GM18870 (cell line): ENCODE measurements at regions not wholly inside any gene's neighbourhood (a gene's known extent, or its start where the extent isn't known, plus 50 kb on each side); places are given as distances from the start of the nearest gene placed in this dataset.

ENCODE experiments used
- ATAC-seq: cut with Tn5 transposase; IDR thresholded peaks from one replicate; pipeline ENCODE4 v1.9.1; 2021; ENCODE audit warnings: moderate library complexity; ENCODE audit not compliant: unreplicated experiment

DNA sequence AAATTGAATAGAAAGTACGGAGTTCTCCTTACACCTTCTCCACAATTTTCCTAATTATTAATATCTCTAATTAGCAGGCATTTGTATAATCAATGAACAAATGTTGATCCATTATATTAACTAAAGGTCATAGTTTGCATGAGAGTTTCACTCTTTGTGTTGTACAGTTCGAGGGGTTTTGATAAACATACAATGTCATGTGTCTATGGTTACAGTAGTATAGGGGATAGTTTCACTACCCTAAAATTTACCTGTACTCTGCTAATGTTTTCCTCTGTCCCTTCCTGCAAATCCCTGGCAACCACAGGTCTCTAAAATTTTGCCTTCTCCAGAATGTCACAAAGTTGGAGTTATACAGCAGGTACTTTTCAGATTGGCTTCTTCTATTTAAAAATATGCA lies 1199.8 kb upstream of the GJE1 start:
- no peak for ATAC-seq

- ATAC-seq: no peak
These were observed 1201.1 kb upstream of the GJE1 start for GRCh38 chr6:140931581-140931980.

DNA sequence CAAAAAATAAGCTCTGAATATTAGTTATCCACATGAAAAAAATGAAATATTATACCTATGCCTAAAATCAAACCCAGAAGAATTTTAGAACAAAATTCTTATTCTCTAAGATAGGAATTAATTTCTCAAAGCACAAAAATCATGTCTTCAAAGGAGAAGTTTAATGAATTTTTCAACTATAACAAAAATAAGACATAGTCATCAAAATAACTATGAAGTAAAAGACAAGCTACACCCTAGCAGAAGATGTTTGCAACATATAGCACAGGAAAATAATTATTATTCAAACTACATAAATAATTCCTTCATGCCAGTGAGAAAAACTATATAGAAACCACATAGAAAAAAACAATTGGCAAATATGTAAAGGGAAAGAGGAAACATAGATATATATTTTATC lies 1203.6 kb upstream of the GJE1 start:
- ATAC-seq: no peak

GRCh38 chr6:140923048-140923447 lies 1209.7 kb upstream of the GJE1 start:
- ATAC-seq: no peak

DNA sequence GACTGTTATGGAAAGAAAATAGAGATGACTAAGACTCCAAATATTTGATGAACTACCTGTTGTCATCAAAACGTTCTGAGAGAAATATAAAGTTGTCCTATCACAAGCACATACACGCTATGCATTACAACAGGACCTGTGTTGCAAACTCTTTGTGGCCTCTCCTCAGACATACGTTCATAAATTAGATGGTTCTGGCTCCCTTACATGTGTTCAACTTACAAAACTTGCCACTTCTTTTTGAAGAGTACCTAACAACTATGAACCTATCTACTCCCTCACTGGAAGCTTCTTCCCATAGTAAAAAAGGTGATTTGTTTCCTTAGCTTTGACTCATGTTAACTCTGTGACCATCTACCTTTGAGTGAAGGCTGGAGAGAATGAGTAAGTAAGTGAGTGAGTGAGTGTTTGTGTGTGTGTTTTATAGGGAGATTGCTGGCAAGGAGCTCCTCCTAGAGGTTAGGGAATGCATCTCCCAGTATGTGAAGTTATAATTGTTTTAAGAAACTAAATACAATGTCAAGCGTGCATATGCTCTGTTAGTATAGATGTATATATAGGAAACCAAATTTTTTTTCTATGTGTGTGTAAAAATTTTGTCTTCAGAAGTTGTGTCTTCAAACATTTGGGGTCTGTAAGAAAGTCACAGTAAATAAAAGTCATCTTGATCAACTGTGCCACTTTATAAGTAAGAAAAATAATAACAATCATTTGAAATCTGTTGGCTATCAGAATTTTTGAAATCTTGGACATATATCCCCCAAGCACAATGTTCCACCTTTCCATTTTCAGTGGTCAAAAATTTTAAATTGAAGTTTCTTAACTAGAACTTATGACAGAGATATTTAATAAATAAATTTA lies 1211.1 kb upstream of the GJE1 start:
- ATAC-seq: peak; percentile 70

GRCh38 chr6:140917911-140918310 lies 1214.8 kb upstream of the GJE1 start:
- ATAC-seq: no peak

DNA sequence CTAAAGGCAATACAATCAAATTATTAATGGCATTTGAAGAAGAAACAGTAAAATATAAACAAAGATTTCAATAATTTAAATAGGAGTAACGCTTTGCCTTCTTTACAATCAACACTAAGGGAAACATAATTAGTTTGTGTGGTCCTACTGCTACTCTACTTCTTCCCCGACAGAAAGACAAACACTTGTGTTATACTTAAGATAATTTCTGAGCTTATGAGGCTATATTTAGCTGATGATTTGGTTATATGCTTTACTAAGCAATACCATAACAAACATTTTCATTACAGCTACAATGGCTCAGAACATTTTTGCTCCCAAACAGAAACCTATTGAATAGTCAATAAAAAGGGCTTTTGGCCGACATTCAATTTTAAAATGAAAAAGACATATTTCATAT lies 1217.2 kb upstream of the GJE1 start:
- no peak for ATAC-seq

DNA sequence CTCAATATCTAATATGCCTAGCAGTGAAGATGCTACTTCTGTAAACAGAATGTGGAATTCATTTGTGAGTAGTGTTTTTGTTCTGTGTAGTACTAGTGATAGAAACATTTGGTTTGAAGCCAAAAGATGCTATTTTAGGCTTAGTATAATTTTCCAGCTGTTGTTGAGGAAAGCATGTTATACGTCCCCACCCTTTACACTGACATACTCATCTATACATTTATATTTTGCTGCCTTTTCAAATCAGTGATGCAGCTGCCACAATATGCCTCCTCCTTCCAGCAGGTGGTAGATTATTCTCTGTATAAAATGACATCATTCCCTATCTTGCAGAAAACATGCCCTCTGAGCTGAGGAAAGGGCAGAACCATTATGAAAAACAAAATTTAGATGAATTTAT lies 1217.6 kb upstream of the GJE1 start:
- ATAC-seq: no peak

GRCh38 chr6:140912686-140913085 lies 1220.0 kb upstream of the GJE1 start:
- no peak for ATAC-seq

DNA sequence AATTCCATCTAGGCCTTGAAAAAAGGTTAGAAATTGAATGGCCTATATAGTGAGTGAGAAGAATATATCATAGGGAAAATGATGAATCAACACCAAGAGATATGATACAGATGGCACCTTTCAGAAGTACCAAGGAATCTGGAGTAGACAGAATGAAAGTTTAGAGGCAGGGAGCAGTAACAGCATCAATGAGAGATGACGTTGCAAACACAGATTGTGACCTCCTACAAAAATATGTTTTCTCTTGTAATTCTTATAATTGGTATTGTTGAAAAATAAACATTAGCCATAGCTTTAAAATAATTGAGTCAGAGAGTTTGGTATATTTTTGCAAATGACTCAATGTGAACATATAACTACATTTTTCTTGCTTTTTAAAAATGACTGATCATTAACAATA lies 1223.1 kb upstream of the GJE1 start:
- ATAC-seq: no peak

DNA sequence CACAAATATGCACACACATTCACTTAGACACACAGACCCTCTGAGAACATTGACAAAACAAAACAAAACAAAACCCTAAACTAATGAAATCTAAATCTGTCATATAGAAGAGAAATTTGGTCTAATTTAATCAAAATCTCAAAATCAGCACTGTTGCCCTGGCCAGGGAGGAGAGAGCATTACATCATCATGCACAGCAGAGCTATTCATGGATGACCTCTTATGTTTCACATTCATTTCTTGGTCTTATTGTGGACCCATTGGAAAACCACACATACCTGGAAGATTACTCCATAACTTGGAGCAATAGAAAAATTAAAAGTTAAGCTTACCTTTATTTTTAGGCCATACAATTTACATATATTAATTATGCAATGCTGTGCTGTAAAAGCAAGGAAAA lies 1223.6 kb upstream of the GJE1 start:
- no peak for ATAC-seq

GRCh38 chr6:140908505-140908904 lies 1224.2 kb upstream of the GJE1 start:
- ATAC-seq: no peak

GRCh38 chr6:140907235-140907634 lies 1225.5 kb upstream of the GJE1 start:
- ATAC-seq: no peak

DNA sequence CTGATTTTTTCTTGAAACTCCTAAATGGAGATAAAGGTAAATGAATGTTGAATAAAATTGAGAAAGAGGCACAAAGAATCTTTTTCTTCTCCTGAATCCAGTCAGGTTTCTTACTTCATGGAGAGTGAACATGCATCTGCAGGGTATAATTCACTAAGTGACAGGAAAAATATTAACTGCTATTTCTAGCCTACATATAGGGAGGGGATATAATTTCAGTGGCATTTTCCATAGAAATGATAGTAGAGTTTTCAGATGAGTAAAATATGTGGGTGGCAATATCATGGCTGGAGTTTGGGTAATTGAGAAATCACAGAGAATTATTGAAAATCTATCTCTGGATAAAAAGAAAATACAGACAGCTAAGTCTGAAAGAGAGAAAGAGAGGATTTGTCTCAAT lies 1227.0 kb upstream of the GJE1 start:
- ATAC-seq: no peak

DNA sequence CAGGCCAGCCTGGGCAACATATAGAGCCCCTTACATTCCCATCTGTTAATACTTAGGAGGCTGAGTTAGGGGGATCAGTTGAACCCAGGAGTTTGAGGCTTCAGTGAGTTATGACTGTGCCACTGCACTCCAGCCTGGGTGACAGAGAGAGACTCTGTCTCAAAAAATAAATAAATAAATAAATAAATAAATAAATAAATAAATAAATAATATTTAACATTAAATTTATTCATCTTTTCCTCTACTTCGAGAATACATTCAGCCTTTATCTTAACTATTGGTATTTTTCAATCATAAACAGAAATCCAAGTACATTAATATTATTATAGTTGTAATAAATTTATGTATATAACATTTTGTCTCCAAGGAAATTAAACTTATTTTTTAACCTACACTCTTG lies 1227.7 kb upstream of the GJE1 start:
- no peak for ATAC-seq

DNA sequence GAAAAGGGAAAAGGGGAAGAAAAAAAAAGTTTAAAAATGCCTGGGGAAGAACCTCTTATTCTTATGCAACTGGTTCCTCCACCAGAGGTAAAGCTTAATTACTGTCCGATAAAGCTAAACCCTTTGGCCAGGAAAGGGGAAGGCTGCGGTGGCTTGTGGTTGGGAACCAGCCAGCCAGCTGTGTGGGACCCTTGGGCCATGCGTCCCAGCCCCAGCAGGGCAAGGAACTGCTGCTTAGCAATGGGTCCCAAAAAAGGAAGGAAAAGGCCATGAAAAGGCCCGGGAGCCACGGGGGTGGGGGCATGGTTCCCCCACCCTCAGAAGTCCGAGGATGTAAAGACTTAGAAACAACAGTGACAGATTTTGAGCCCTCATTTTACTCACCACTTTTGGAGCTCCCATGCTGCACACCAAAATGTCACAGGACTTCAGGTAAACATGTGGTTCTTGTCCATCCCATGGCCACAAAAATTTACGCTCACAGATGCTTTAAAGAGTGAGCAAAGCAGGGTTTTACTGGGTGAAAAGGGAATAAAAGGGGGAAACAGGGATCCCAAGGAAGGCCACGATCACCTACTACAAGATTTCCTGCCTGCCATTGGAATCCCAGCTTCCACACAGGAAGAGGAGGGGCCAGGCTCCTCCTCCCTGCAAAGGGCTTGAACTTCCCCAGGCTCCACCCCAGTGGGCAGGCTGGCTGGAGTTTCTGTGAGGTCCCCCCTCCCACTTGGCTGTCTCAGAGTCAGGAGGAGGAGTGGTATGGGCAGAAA lies 1234.7 kb upstream of the GJE1 start:
- ATAC-seq: no peak

- ATAC-seq: no peak
These were observed 1235.4 kb upstream of the GJE1 start for GRCh38 chr6:140897349-140897748.

GRCh38 chr6:140893432-140893831 lies 1239.3 kb upstream of the GJE1 start:
- ATAC-seq: no peak

DNA sequence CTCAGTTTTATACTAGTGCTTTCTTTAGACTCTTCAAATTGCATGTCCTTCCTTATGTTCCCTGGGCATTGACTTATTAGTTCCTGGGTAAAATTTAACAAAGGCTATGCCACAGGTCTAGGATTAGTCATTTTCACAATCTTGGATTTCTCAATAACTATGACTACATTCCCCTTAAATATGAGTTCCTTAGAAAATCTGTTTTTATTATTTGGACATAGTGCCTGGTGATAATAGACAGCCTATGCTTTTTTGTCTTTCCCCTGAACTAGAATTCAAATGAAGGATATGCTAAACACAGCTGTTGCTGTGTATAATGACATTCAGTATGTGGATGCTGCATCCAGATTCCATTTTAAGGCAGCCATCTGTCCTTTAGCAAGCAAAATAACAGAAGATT lies 1252.8 kb upstream of the GJE1 start:
- no peak for ATAC-seq

DNA sequence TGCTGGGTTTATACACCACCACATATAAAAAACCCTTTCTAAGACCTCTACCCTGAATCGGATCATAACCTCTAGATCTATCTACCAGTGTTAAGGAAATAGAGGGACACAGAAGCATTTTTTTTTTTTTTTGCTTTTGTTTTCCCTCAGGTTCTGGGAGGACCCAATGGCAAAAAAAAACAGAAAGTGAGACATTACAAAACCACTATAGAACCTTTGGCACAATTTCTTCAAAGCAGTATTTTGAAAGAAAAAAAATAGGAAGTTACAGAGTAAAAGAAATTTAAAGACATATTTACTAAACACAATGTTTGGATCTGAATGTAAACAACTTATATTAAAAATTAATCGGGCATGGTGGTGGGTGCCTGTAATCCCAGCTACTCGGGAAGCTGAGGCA lies 1258.7 kb upstream of the GJE1 start:
- ATAC-seq: no peak

DNA sequence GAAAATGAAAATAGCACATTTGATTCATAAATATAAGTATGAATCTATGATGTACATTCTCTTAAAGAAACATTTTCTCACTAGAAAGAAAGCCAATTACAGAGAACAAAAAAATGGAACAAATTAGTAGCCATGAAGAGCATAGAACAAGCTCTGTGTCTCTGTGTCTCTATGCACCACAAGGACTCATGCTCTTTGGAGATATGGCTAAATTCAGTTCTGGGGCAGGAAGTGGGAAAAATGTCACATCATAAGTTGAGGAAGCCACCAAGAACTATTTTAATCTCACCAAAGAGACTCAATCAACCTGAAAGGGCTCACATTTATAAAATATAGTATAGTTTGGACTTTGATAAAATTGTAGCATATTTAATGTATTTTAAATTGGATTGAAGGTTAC lies 1259.8 kb upstream of the GJE1 start:
- ATAC-seq: no peak

GRCh38 chr6:140871911-140872310 lies 1260.8 kb upstream of the GJE1 start:
- no peak for ATAC-seq
